ENCODE measurements at regions not wholly inside any gene's neighbourhood (a gene's known extent, or its start where the extent isn't known, plus 50 kb on each side); places are given as distances from the start of the nearest gene placed in this dataset.

- Histone ChIP-seq H3K27me3 (replicated peaks; ENCODE audit: insufficient read depth) (no peaks in the 10 kb centered on the region), H3K27ac (no peak overlapping the region), H3K9me3 (no peaks in the 10 kb centered on the region), H3K4me1 (ENCODE audit: control insufficient read depth in 1 of 2, low read depth in 2 of 2) (no peaks in the 10 kb centered on the region), H3K4me3 (no peak overlapping the region), H3K36me3 (no peaks in the 10 kb centered on the region)
- DNase-seq (ENCODE audit: low spot score) (no peak), ATAC-seq (ENCODE audit: insufficient number of reproducible peaks, low FRiP score, low read depth) (no peak)
- TF ChIP-seq CTCF (IDR thresholded peaks at IDR 0.05) = no peak
These were observed 1027.6 kb downstream of the BCL11B start for GRCh38 chr14:98244162-98244948.

- no peak for ATAC-seq (ENCODE audit: insufficient number of reproducible peaks, low FRiP score, low read depth)
- DNase-seq (ENCODE audit: low spot score) = no peak
- no peaks in the 10 kb centered on the region for H3K27me3 ChIP-seq (replicated peaks; ENCODE audit: insufficient read depth)
- H3K36me3 ChIP-seq = no peaks in the 10 kb centered on the region
- no peaks in the 10 kb centered on the region for H3K4me1 ChIP-seq (ENCODE audit: control insufficient read depth in 1 of 2, low read depth in 2 of 2)
- no peak for TF ChIP-seq CTCF (IDR thresholded peaks at IDR 0.05)
- H3K27ac ChIP-seq = no peak overlapping the region
- H3K4me3 ChIP-seq = no peak overlapping the region
- H3K9me3 ChIP-seq = no peaks in the 10 kb centered on the region
These were observed 1026.9 kb downstream of the BCL11B start for GRCh38 chr14:98244966-98245569.

- Histone ChIP-seq H3K36me3 (no peaks in the 10 kb centered on the region), H3K27ac (no peak overlapping the region), H3K4me1 (ENCODE audit: control insufficient read depth in 1 of 2, low read depth in 2 of 2) (no peaks in the 10 kb centered on the region), H3K9me3 (no peaks in the 10 kb centered on the region), H3K4me3 (no peak overlapping the region), H3K27me3 (replicated peaks; ENCODE audit: insufficient read depth) (no peaks in the 10 kb centered on the region)
- DNase-seq (ENCODE audit: low spot score) = no peak
- no peak for ATAC-seq (ENCODE audit: insufficient number of reproducible peaks, low FRiP score, low read depth)
- no peak for TF ChIP-seq CTCF (IDR thresholded peaks at IDR 0.05)
These were observed 1022.9 kb downstream of the BCL11B start for GRCh38 chr14:98249057-98249456.

GRCh38 chr14:98249476-98249875 is 1022.5 kb downstream of the BCL11B start:
- TF ChIP-seq CTCF (IDR thresholded peaks at IDR 0.05) = no peak
- H3K27me3 ChIP-seq (replicated peaks; ENCODE audit: insufficient read depth) = no peaks in the 10 kb centered on the region
- H3K4me3 ChIP-seq = no peak overlapping the region
- DNase-seq (ENCODE audit: low spot score) (no peak), ATAC-seq (ENCODE audit: insufficient number of reproducible peaks, low FRiP score, low read depth) (no peak)
- H3K9me3 ChIP-seq = no peaks in the 10 kb centered on the region
- H3K4me1 ChIP-seq (ENCODE audit: control insufficient read depth in 1 of 2, low read depth in 2 of 2) = no peaks in the 10 kb centered on the region
- no peaks in the 10 kb centered on the region for H3K36me3 ChIP-seq
- no peak overlapping the region for H3K27ac ChIP-seq

GRCh38 chr14:98252820-98253219 is 1019.2 kb downstream of the BCL11B start:
- H3K4me3 ChIP-seq = no peak overlapping the region
- H3K27ac ChIP-seq = no peak overlapping the region
- H3K9me3 ChIP-seq = no peaks in the 10 kb centered on the region
- no peaks in the 10 kb centered on the region for H3K4me1 ChIP-seq (ENCODE audit: control insufficient read depth in 1 of 2, low read depth in 2 of 2)
- TF ChIP-seq CTCF (IDR thresholded peaks at IDR 0.05) = no peak
- H3K27me3 ChIP-seq (replicated peaks; ENCODE audit: insufficient read depth) = no peaks in the 10 kb centered on the region
- no peaks in the 10 kb centered on the region for H3K36me3 ChIP-seq
- DNase-seq (ENCODE audit: low spot score) (no peak), ATAC-seq (ENCODE audit: insufficient number of reproducible peaks, low FRiP score, low read depth) (no peak)
